Esophagus muscularis mucosa (tissue), 4 donors: ENCODE measurements at regions not wholly inside any gene's neighbourhood (a gene's known extent, or its start where the extent isn't known, plus 50 kb on each side); places are given as distances from the start of the nearest gene placed in this dataset.

Experiments
- CTCF ChIP-seq, 3 experiments: fragments of 200-600 bp in 2 of 3; fragments of 450-650 bp in 1 of 3; sonication (generic) in 2 of 3; IDR thresholded peaks; one replicate each; pipeline ENCODE4 v1.5.1; 2017 to 2019; ENCODE audit warnings: antibody characterized with exemption in 3 of 3, mild to moderate bottlenecking in 2 of 3, moderate library complexity in 1 of 3
- EP300 ChIP-seq: sonication (generic); formaldehyde crosslinking; IDR thresholded peaks from one replicate; pipeline ENCODE4 v1.6.1; 2017; ENCODE audit warnings: antibody characterized with exemption
- POLR2A ChIP-seq: fragments of 450-650 bp; IDR thresholded peaks from one replicate; pipeline ENCODE4 v1.6.1; 2017; ENCODE audit warnings: antibody characterized with exemption, moderate library complexity, mild to moderate bottlenecking, low read depth
- POLR2AphosphoS5 ChIP-seq, 2 donors: sonication (generic); formaldehyde crosslinking; IDR thresholded peaks; one replicate each; pipeline ENCODE4 v1.6.1; 2017; ENCODE audit warnings: antibody characterized with exemption in 2 of 2

DNA sequence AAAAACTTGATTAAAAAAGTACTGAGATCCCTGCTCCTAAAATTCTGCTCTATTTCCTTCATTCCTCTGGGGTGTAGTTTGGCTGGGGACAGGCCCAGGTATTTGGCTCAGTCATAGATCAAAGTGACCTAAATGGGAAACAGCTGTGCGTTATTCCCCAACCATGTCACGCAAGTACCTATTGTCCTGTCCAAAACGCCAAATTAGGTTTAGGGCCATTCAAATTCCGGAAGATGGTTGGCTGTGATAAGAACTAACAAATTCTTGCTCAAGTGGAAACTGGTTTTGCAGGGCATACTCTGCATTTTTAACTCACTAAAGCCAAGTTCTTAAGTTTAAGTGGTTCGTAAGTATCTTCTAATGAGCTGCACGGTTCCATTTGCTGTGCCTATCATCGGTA, 147.6 kb upstream of the TMEM170B start:
- TF ChIP-seq CTCF (IDR thresholded peaks at IDR 0.05) (no peak), POLR2A (no peak), POLR2AphosphoS5 (IDR thresholded peaks at IDR 0.05) (peak; percentile 66 to 69), EP300 (no peak)
